ENCODE measurements at regions not wholly inside any gene's neighbourhood (a gene's known extent, or its start where the extent isn't known, plus 50 kb on each side); places are given as distances from the start of the nearest gene placed in this dataset.
A peak's percentile ranks its signal among the peaks of the same experiment; 100 is the strongest.

DNA sequence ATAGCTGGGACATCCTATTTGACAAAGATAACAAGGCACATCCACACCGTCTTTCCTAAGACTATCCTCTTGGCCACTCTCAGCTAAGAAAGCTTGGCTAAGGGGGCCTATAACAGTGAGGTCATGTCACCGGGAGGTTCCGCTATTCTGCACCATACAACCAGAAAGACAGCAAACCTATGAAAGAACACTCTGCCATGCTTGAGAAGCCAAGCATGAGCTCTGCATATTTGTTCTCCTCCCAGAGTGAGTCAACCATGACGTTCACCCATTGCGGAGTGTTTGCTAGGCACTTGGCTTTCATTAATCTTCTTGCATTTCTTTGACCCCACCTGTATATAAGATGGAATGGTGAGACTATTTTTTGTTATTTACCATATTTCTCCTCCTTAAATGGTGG, 141.2 kb downstream of the GMNC start:
- peak; percentile 25 for DNase-seq

DNA sequence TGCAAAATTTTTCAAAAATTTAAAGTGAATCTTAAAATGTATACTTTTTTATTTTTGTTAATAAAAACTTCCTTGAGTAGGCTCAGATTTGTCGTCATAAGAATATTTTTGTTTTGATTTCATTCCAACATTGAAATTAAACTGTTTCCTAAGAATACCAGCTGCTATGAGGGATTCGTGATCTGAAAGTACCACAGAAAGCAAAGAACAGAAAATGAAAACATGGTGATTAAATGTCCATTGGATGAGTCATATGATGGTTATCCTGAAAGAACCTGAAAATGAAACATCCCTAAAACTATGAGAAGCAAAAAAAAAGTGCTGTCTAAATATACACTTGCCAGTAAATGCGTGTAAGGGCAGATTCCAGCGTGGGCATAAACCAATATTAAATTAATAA, 143.8 kb downstream of the GMNC start:
- DNase-seq: no peak

DNA sequence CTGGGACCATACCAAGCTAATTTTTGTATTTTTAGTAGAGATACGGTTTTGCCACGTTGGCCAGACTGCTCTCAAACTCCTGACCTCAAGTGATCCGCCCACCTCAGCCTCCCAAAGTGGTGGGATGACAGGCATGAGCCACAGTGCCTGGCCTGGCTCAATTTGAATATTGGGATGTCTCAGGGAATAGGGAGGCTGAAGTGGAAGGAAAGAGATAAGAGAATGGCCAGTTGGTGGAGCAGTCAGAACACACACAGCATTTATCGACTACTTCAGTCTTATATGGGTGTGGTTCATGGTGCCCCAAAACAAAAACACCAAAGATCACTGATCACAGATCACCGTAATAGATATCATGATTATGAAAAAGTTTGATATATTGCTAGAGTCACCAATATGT, 144.4 kb downstream of the GMNC start:
- no peak for DNase-seq

DNA sequence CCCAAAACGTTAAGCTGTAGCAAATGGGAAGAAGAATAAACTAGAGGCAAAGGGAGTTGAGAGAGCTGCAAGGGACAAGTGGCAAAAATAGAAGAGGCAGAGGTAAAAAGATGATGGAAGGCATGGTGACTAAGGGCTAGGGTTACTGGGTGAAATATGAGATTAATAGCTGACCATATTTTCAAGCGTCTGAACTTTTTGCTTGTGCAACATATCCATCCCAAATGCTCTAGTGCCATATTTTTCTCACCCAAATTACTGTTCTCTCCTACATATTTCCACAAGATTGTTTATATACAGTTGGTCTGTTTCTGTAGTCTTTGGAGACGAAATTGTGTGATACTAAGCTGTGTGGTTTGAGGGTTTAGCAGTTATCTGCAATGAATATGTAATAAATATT, 145.5 kb downstream of the GMNC start:
- DNase-seq: no peak

DNA sequence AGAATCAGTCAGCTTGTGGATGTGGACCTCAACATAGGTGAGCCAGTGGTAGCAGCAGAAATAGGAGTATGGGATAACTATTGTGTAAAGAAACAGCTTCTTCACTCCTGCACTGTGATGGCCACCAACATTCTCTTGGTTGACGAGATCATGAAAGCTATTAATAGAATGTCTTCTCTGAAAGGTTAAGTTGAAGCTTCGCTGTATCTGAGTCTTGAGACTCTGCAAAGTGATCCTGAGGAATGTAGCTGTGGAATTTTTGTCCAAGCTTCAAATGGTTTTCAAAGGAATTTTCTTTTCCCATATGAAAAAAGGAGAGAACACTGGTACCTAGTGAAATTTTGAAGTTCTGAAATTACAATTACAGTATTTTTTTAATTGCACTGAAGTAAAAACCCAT, 146.3 kb downstream of the GMNC start:
- DNase-seq: no peak

DNA sequence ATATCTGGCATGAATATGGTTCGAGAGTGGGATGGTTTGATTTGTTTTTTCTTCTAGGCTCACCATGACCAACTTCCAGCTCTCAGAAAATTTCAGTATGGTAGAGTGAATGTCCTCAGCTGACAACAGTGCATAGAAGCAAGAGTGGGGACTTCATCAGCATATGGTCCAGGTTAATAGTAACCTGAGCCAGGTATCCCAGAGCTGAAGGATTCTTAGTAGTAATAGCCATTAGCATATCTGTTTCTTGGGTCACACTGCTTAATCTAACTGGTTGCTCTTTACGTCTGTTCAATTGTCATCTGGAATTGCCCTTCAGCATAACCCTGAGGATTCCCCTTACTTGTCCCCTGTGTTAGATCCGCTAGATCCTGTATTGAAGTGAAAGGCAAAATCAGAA, 151.8 kb downstream of the GMNC start:
- no peak for DNase-seq

DNA sequence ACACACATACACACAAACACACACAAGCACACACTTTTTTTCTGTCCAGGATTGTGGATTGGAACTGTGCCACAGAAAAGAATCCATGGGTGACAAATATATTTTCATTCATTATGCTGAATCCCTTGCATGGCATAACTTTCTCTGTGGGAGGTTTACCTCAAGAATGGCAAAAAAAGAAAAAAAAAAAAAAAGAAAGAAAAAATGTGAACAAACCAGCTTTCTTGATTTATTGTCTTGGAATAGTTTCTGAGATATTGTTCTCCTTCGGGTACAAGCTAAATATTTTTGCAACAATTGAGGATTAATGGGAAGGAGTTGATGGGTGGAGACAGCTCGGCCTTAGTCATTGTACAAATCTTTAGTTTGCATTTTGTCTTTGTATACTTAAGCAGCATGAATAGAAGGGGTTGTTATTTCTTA, 153.1 kb downstream of the GMNC start:
- DNase-seq: no peak
